Loucy (cell line): ENCODE measurements at regions not wholly inside any gene's neighbourhood (a gene's known extent, or its start where the extent isn't known, plus 50 kb on each side); places are given as distances from the start of the nearest gene placed in this dataset.

Source experiments
- CTCF ChIP-seq: fragments of 200-600 bp; sonication (generic); conservative IDR thresholded peaks from 2 replicates; pipeline ENCODE4 v1.5.1; 2014; ENCODE audit warnings: mild to moderate bottlenecking, antibody characterized with exemption, low read length
- EZH2phosphoT487 ChIP-seq: fragments of 200-600 bp; IDR thresholded peaks from 2 replicates; pipeline ENCODE4 v1.6.1; 2018; ENCODE audit warnings: antibody characterized with exemption, mild to moderate bottlenecking, moderate library complexity, borderline replicate concordance

- no peak for TF ChIP-seq CTCF
- TF ChIP-seq EZH2phosphoT487, result no peak
Observed at GRCh38 chr6:10268611-10269310, 146.1 kb downstream of the TFAP2A start.
